Mammary epithelial cell (primary cell): ENCODE measurements at regions not wholly inside any gene's neighbourhood (a gene's known extent, or its start where the extent isn't known, plus 50 kb on each side); places are given as distances from the start of the nearest gene placed in this dataset.

Experiments used
- CTCF ChIP-seq, 2 donors: IDR thresholded peaks in 1 of 2; conservative IDR thresholded peaks in 1 of 2; 2 replicates each; pipeline ENCODE4 v1.5.1; 2011 to 2012; ENCODE audit warnings: inconsistent platforms in 2 of 2, low read length in 2 of 2, mild to moderate bottlenecking in 2 of 2, control low read depth in 1 of 2, low read depth in 1 of 2; ENCODE audit not compliant: insufficient read depth in 1 of 2; ENCODE audit errors: extremely low read depth in 1 of 2
- EZH2 ChIP-seq: IDR thresholded peaks from 2 replicates; pipeline ENCODE4 v1.6.1; 2012; ENCODE audit warnings: low read length, inconsistent platforms, borderline replicate concordance

- TF ChIP-seq CTCF (conservative IDR thresholded peaks at IDR 0.05 in 1 of 2, IDR thresholded peaks at IDR 0.05 in 1 of 2; ENCODE audit: extremely low read depth in 1 of 2, insufficient read depth in 1 of 2, low read depth in 1 of 2, low read length in 2 of 2), result no peak
- TF ChIP-seq EZH2, result no peak
These were observed 130.9 kb upstream of the PRNP start for GRCh38 chr20:4555188-4555890.
